GM21447 (cell line): ENCODE measurements at regions not wholly inside any gene's neighbourhood (a gene's known extent, or its start where the extent isn't known, plus 50 kb on each side); places are given as distances from the start of the nearest gene placed in this dataset.
"Not testable (repeated sequence)": the region's sequence is repeated elsewhere in the genome, so short reads cannot be mapped to it uniquely, and the experiment has no call there.

Experiments
- ATAC-seq: cut with Tn5 transposase; IDR thresholded peaks from one replicate; pipeline ENCODE4 v1.9.1; 2021; ENCODE audit not compliant: unreplicated experiment

DNA sequence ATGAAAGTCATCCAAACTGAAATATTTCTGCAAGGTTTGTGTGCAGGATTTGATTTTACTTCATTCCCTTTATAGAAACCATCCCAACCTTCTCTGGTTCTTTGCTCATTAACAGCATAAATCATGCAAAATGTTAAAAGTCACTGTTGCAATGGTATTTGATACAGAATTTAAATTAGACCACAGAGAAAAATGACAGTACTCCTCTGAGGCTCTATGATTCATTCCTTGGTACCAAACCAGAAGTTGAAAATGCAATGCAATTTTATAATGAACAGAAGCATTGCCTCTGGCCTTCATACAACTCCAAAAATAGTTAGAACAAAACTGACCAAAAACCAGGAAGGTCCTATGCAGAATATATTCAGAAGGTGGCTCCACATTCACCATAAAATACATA, 607.1 kb downstream of the TLE1 start:
- ATAC-seq, result no peak

DNA sequence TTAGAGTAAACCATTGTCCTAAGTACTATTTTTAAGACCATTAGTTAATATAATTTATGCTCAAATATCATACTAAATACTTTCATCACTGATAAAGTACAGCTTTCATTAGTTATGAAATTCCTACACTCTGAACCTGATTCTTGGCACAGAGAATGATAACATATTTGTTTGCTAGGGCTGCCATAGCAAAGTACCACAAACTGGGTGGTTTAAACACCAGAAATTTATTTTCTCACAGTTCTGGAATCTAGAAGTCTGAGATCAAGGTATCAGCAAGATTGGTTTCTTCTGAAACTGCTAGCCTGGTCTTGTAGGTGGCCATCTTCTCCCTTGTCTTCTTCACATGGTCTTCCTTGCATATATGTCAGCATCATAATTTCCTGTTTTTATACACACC, 608.4 kb downstream of the TLE1 start:
- ATAC-seq, result no peak

DNA sequence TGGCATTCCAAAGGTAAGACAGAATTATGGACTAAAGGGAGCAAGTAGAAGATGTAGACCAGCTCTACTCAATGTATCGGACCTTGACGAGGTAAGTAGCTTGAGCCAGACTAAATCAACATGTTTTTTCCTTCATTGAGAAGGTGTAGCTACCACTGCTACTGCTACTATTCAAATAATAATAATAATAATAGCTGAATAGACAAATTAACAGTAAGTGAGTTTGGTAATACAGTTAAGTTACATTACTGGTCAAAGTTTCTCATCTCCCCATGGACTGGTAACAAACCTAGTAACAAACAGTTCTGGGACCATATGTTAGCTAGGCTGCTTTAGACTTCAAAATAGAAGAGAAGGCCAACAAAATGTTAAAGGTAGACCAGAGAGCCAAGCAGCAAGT, 609.2 kb downstream of the TLE1 start:
- ATAC-seq, result no peak

DNA sequence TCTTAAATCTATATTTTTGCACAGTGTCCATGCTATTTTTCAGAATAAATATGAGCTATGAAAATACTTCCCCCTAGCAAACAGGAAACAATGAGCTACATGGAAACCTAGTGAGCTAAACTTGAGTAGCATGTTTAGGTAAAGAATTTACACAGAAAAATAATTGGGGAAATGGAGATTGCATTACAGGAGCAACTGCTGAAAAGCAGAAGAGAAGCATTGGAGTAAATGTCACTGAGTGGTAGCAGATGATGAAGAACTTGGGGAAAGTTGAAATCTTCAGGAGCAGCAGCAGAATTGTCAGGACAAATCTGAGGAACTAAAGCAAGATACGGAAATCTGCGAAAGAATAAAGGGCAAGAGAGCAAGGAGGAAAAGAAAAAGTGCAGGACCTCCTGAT, 610.3 kb downstream of the TLE1 start:
- ATAC-seq, result no peak

DNA sequence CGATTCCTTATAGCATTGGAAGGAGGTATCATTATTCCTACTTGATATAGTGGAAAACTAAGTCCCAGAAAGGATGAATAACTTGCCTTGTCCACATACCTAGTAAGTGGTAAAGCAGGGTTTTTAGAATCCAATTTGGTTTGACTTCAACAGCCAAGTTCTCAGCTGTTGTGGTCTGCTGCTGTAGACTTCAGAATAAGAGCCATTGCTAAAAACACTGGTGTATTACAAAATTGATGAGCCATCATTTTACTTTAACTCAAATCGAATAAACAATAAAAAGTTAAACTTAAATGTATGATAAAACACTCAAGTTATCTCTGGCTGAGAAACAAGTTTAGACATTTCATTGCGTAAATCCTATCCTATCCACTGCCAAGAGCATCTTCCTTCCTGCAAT, 610.8 kb downstream of the TLE1 start:
- no peak for ATAC-seq

DNA sequence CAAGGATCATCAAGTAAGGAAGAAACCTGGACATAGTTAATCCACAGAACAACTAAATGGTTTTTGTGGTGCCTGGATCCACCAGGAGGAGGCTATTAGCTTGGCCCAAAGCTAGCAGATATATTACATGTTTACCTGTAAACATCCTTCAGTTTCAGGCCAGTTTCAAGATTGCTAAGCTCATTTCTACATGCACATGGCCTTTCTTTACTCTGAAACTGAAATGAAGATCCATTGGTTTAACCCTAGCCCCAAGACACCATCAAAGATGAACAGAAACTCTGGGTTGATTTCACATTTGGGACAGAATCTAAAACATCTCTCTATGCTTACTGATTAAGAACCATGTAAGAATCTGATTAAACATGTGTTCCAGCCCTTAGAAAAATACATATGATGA, 611.8 kb downstream of the TLE1 start:
- peak; percentile 87 for ATAC-seq

DNA sequence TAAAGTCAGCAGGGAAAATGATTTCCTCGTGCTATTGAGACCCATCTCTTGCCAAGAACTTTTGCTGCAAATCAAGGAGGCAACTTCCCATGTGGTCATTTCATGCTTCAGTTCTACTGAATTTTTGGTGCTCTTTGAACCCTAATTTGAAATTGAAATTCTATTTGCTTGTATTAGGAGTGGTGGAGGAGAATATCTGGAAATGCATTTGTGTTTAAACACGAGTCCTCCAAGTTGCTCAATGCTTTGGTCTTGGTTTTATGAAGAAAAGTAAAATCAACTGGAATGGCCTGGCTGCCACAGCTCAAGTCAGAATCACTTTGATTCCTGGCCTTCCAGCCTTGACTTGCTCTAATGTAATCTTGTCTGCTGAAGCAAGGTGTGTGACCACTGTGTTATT, 613.2 kb downstream of the TLE1 start:
- no peak for ATAC-seq

DNA sequence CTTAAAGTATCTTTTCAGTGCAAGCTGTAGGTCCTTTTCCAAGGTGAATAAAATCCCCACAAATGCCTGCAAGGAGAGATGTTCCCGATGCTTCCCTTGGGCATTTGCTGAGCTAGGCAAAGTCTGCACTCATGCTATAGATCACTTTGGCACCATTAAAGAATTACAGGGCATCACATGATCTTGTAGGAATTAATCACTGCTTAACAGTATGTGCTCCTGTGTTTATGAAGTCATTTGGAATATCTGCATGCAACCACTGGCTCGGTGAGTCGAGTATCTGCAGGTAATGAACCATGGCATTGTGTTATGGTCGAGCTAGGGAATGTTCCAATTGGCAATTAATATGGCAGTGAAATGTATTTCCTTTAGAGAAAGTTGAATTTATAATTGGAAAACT, 615.1 kb downstream of the TLE1 start:
- no peak for ATAC-seq

DNA sequence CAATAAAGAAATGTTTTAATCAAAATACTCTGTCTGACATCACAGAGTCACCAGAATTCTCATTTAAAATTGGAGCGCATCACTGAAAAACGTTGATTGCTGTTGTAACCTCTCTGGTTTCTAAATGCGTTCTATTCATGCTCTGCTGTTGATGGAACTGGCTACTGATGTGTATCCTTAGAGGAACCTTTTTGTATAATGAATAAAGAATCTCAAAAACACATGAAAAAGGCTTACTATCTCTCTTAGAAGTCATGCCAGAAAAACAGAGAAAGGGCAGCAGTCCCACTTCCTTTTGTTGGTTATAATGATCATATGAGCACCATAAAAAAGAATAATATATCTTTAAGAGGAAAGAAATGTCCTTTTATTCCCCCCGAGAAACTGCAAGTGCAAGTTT, 615.5 kb downstream of the TLE1 start:
- no peak for ATAC-seq

DNA sequence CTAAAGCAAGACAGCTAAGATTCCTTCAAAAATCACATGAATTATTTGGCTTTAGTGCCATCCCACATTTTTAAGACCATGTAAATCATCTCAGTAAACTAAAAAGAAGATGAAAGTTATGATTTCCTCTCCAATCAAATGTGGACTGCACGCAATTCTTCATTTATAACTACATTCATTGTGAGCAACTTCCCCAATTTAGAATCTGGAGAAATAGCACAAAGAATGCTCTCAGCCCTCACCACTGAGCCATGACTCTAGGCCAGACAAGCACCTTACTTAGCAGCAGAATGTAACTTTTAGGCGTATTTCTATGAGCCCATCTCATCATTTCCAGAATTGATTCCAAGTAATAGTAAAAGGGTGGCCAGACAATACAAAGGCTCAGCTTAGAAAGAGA, 616.6 kb downstream of the TLE1 start:
- no peak for ATAC-seq

DNA sequence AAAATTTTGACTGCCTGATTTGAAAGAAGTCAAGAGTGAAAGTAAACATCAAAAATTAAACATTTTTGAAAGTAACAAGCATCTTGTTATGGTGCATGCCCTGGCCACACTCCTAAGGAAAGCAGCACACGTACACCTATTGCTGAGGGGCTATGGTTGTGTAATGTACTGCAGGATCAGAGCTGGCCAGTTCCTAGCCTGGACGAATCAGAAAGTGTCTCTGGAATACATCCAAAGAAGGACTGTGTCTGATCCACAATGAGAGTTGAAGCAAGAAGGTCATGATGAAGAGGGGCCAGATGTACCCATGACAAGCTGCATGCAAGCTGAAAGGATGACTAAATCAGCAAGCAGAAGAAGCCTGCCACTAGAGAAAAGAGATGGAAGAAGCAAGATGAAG, 618.2 kb downstream of the TLE1 start:
- no peak for ATAC-seq

DNA sequence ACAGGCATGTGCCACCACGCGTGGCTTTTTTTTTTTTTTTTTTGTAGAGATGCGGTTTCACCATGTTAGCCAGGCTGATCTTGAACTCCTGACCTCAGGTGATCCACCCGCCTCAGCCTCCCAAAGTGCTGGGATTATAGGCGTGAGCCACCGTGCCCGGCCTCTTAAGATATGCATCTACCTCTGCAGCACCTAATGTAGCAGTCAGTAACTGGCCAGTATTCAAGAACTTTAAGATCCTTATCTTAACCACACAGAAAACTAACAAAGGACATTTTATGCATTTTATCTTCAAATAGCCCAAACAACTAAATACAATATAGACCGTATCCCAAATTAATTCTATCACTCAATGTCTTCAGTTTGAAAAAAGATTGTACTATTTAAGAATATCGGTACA, 618.7 kb downstream of the TLE1 start:
- no peak for ATAC-seq

DNA sequence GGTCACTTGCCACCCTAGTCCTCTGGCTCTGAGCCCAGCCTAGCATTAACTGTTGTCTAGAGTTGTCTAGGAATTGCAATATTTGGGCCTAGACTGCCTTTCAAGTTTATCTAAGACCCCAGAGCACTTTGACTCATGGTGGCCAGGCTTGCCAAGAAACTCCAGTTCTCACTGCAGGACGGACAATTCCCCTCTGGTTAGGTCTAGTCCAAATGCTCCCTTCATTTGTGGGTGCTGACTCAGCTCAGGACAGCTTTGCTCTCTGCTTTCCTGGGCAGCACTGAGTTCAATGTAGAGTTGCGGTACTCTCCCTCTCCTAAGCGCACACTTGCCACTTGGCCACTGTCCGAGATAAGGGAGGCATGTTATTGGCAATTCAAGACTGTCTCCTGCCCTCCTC, 619.4 kb downstream of the TLE1 start:
- no peak for ATAC-seq

DNA sequence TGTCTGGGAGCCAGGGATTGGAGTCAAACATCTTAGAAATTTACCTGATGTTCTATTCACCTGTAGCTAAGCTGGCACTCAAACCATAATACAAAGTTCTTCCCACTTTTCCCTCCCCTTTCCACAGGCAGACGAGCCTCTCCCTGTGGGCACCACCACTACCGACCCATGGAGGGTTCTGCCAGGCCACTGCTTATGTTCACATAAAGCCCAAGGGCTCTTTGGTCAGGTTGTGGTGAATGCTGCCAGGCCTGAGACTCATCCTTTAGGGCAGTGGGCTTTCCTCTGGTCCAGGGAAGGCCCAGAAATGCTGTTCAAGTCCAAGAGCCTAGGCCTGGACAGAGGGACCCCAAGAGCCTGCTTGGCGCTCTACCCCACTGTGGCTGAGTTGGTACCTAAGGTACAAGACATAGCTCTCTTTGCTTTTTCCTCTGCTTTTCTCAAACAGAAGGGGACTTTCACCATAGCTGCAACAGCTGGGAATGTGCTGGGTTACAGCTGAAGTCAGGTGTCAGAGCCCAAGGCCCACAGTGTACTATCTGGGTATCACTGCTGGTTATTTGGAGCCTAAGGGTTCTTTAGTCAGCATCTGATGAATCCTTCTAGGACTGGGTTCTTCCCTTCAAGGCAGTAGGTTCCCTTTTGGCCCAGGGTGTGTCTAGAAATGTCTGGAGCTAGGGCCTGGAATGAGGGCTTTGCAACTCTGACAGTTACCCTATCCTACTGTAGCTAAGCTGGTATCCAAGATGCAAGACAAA, 620.1 kb downstream of the TLE1 start:
- ATAC-seq, result no peak

DNA sequence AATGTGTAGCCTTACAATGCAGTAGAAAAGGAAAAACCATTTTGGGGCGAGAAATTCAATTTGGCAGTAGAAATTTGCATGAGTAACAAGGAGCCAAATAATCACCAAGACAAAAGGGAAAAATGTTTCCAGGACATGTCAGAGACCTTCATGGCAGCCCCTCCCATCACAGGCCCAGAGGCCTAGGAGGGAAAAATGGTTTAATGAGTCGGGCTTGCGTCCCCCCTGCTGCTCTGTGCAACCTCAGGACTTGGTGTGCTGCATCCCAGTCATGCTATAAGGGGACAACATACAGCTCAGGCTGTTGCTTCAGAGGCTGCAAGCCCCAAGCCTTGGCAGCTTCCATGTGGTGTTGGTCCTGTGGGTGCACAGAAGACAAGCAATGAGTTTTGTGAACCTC, 626.4 kb downstream of the TLE1 start:
- ATAC-seq, result not testable (repeated sequence)

DNA sequence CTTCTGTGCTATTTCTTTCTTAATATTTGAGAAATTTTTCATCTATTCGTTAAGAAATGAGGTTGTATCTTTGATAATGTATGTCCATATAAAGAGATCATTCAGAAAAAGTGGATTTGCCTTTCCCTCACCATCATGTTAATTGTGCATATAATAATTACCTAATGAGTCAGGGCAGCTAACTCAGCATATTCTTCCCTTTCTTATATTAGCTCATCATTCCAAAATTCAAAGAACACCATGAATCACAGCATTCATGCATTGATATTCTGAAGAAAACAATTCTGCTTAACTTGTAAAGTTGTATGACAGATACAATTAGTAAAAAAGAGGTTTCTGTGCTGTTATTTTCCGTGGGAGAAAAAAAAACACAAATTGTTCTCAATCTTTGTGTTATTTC, 630.6 kb downstream of the TLE1 start:
- ATAC-seq, result no peak

DNA sequence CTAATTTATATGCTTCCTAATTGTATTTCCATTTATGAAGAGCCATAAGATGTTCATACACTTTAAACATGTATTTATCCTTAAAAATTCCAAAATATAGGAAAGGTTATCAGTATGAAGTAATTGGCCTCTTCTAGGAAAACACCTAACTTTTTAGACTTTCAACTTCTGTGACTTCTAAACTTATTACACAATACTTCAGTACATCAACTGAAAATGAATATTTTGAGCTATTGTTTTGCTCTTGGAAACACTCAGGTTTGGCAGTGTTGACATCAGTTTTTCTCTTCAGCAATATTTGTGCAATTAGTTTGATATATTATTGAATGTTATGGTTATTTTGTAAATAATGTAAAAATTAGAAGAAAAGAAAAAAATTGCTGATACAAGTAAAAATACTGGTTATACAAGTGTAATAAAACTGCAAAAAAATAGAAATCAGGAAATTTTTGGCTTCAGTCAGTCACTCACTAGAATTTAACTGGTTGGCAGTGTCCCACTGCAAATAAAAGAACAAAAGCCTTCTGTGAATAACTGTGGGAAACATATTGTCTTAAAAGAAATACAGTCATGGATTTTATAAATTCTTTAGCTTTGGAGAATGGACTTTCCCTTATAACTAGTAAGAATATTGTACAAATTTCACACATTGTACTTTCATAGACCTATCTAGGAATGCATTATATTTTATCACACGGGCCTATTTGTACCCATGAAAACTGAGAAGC, 635.9 kb downstream of the TLE1 start:
- ATAC-seq, result no peak

DNA sequence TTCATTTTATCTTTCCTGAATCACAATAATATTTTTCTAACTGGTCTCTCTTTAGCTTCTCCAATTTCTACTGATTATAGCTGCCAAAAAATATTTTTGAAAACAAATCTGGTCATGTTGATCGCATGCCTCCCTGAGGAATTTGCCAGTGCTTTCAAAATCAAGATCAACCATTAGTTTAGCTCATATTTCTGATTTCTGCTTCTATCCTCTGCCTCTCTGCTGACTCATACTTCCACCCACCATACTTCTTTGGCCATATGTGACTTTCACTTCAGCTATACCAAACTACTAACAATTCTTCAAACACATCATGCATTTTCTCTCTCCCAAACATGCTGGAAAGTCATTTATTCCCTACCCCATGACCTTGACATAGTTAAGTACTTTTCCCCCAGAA, 636.5 kb downstream of the TLE1 start:
- no peak for ATAC-seq

DNA sequence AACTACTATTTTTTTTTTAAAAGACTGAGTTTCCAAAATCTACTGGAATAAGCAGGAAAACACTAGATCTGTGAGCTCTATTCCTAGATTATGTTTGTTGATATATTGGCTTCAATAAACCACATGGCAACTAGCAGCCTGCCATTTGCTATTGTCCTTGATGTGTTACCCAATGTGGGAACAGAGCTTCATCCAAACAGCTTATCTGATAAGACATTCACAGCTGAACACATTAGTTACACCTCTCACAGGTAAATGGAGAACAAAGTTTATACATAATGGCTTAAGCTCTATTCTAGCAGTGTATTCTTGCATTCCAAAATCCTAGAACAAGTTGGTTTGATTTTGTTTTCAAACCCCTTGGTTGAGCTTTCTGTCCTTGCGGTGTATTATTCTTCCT, 642.1 kb downstream of the TLE1 start:
- ATAC-seq, result no peak

DNA sequence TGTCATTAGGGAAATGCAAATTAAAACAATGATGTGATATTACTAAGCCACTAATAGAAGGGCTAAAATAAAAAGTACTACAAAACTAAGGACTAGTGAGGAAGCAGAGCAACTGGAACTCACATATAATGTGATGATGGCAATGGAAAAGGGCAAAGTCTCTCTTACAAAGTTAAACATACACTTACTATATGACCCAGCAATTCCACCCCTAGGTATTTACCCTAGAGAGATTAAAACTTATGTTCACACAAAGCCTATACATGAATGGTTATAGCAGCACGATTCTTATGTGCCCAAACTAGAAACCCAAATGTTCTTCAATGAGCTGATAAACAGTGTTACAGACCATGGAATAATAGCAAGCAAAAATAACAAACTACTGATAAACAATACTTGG, 643.7 kb downstream of the TLE1 start:
- ATAC-seq, result no peak

DNA sequence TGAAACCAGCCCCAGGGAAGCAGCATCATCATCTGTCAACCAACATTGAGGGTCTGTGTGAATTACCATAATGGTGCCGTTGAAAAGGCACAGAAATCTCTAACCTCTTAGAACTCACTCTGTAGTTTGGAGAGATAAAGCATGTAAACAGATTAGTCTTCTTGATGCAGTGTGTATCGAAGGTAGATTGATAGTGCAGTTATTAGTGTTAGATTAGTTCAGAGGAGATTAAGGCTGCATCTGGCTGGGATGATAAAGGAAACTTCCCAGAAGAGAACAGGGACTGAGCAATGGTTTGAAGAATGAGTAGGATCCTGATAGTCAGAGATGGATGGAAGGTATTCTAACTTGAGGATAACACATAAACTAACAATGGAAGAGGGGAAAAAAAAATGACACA, 651.5 kb downstream of the TLE1 start:
- no peak for ATAC-seq

DNA sequence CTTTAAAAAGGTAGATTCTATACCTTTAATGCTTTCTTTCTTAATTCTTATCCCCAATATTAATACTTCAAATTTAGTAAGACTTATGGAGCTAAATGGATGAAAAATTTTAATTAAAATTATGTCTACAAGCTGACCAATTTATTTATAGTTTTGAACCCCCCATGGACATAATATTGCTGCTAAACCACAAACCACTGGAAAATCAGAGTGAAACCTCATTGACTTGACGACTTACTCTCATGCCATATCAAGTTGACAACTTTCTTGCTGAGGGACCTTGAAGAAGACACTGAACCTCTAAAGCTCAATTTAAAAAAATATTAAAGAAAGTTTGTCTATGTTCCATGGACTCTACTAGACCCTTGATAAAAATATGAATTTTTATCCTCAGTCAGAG, 653.7 kb downstream of the TLE1 start:
- no peak for ATAC-seq

DNA sequence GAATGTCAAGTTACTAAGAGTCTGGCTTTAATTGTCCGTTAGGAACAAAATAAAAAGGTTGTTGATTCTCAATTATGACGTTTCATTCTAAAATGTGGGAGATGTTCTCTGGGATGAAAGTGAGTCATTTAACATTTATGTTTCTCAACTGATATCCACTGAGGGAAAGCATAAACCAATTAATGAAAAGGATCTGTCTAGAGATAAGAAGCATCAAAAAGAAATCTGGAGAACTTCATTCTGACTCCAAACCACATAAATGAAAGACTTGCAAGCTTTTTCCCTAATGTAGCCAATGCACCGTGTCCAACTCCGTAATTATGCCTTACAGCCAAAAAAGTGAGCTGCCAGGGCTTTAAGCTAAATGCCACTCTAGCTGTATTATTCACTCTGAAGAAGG, 654.2 kb downstream of the TLE1 start:
- no peak for ATAC-seq
